Calu3 (cell line): ENCODE measurements at regions not wholly inside any gene's neighbourhood (a gene's known extent, or its start where the extent isn't known, plus 50 kb on each side); places are given as distances from the start of the nearest gene placed in this dataset.

Source experiments
- BruUV-seq: library from RNA; stranded (reverse); fragments of 400-500 nt; replicated peaks from 2 replicates; lab custom pipeline; 2021; lab: Mats Ljungman, UMichigan
- CTCF ChIA-PET: fragments of 300-600 bp; sonication (Branson Sonifier 250); formaldehyde crosslinking; loops from one replicate; lab custom pipeline; 2022; ENCODE audit warnings: antibody characterized with exemption; lab: Charles Lee
- DNase-seq: peaks from one replicate; pipeline ENCODE4 v3.0.0; 2022
- H3K27ac Mint-ChIP-seq: one replicate; pipeline ENCODE4 v1.8.0; 2022; ENCODE audit warnings: mixed read lengths; ENCODE audit not compliant: unreplicated experiment
- H3K27me3 Mint-ChIP-seq: one replicate; pipeline ENCODE4 v1.8.0; 2022; ENCODE audit warnings: mixed read lengths; ENCODE audit not compliant: unreplicated experiment
- H3K36me3 Mint-ChIP-seq: one replicate; pipeline ENCODE4 v1.8.0; 2022; ENCODE audit warnings: mild to moderate bottlenecking, moderate library complexity, mixed read lengths; ENCODE audit not compliant: insufficient read depth, unreplicated experiment
- H3K4me1 Mint-ChIP-seq: one replicate; pipeline ENCODE4 v1.8.0; 2022; ENCODE audit warnings: mild to moderate bottlenecking, low read depth, mixed read lengths; ENCODE audit not compliant: unreplicated experiment
- H3K4me3 Mint-ChIP-seq: one replicate; pipeline ENCODE4 v1.8.0; 2022; ENCODE audit warnings: mild to moderate bottlenecking, low read depth, moderate library complexity, mixed read lengths; ENCODE audit not compliant: unreplicated experiment
- H3K9me3 Mint-ChIP-seq: one replicate; pipeline ENCODE4 v1.8.0; 2022; ENCODE audit warnings: low read depth, mixed read lengths; ENCODE audit not compliant: unreplicated experiment
- intact Hi-C: fragments of 100-400 bp; cut with micrococcal nuclease; formaldehyde crosslinking; loops from one replicate; pipeline ENCODE4 v1.10.0; 2022; ENCODE audit not compliant: unreplicated experiment
- TF ChIP-seq, protein P1 (sequence below): fragments of 200-600 bp; IDR thresholded peaks from one replicate; pipeline ENCODE4 v1.8.0; 2022; ENCODE audit warnings: antibody characterized with exemption; ENCODE audit not compliant: unreplicated experiment

GRCh38 chr9:7367726-7368125, 431.9 kb downstream of the DMAC1 start:
- CTCF ChIA-PET, result no interaction called here
- Mint-ChIP-seq H3K9me3 (no peaks in the 10 kb centered on the region), H3K4me3 (no peak overlapping the region), H3K27ac (no peak overlapping the region), H3K36me3 (no peaks in the 10 kb centered on the region), H3K4me1 (no peaks in the 10 kb centered on the region), H3K27me3 (no peaks in the 10 kb centered on the region)
- intact Hi-C loops, result no loop called here
- no peak for DNase-seq
- TF ChIP-seq, protein P1, sequence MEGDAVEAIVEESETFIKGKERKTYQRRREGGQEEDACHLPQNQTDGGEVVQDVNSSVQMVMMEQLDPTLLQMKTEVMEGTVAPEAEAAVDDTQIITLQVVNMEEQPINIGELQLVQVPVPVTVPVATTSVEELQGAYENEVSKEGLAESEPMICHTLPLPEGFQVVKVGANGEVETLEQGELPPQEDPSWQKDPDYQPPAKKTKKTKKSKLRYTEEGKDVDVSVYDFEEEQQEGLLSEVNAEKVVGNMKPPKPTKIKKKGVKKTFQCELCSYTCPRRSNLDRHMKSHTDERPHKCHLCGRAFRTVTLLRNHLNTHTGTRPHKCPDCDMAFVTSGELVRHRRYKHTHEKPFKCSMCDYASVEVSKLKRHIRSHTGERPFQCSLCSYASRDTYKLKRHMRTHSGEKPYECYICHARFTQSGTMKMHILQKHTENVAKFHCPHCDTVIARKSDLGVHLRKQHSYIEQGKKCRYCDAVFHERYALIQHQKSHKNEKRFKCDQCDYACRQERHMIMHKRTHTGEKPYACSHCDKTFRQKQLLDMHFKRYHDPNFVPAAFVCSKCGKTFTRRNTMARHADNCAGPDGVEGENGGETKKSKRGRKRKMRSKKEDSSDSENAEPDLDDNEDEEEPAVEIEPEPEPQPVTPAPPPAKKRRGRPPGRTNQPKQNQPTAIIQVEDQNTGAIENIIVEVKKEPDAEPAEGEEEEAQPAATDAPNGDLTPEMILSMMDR, result no peak
- BruUV-seq, result no TSS peak

GRCh38 chr9:7366121-7366520, 433.5 kb downstream of the DMAC1 start:
- no peak overlapping the region for H3K4me3 Mint-ChIP-seq
- no peaks in the 10 kb centered on the region for H3K36me3 Mint-ChIP-seq
- H3K4me1 Mint-ChIP-seq, result no peaks in the 10 kb centered on the region
- H3K9me3 Mint-ChIP-seq, result no peaks in the 10 kb centered on the region
- DNase-seq, result no peak
- BruUV-seq, result no TSS peak
- intact Hi-C loops, result no loop called here
- TF ChIP-seq, protein P1, result no peak
- no peak overlapping the region for H3K27ac Mint-ChIP-seq
- CTCF ChIA-PET, result no interaction called here
- H3K27me3 Mint-ChIP-seq, result no peaks in the 10 kb centered on the region

DNA sequence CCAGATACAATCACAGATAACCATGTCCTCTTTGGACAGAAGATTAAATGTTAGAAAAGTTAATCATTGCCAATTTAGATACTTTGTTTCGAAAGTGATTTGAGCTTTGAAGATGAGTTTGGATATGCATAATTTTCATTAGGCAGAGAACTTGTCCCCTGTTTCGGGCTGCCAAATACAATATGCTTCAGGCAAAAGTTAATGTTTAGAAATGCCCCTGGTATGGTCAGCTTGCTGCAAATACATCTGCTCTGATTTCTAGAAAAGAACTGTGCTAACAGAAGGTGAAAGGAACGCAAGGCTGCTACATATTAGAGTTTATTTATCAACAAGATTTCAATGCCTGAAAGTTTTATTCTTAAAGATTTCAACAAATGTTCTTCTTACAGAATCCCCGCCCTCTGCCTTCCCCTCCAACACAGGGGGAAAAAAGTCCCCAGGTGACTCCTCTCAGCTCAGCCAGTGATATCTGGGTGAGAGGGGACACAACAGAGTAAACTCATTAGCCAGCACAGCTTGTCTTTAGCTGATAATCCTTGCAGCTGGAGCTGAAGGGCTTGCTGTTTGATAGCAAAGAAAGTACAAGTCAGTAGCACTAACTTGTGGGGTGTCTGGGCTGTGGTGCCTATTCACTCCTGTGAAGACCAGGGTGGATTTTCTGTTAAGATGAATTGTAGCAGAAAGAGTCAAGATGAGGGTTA, 435.7 kb downstream of the DMAC1 start:
- H3K36me3 Mint-ChIP-seq, result no peaks in the 10 kb centered on the region
- H3K4me1 Mint-ChIP-seq, result no peaks in the 10 kb centered on the region
- no TSS peak for BruUV-seq
- CTCF ChIA-PET, result no interaction called here
- no peak overlapping the region for H3K4me3 Mint-ChIP-seq
- H3K27ac Mint-ChIP-seq, result no peak overlapping the region
- TF ChIP-seq, protein P1, result no peak
- no peaks in the 10 kb centered on the region for H3K27me3 Mint-ChIP-seq
- no peaks in the 10 kb centered on the region for H3K9me3 Mint-ChIP-seq
- no peak for DNase-seq
- intact Hi-C loops, result no loop called here

DNA sequence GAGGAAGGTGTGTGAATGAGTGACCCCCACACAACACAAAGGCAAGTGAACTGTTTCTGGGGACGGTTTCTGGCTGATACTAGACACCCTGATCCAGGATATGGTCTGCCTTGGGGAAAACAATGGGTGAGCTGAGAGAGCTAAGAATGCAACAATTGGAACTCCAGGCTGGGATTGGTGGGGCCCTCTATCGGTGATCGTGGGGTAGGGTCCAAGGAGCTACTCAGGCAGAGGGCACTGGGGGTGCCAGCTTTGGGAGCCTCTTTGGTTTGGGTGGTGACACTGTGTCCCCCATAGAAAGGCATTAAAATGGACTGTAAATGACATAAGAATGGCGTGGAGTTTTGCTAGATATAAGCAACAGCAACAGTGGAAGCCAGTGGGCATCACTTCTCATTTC, 439.1 kb downstream of the DMAC1 start:
- Mint-ChIP-seq H3K4me1 (no peaks in the 10 kb centered on the region), H3K4me3 (no peak overlapping the region), H3K27me3 (no peaks in the 10 kb centered on the region), H3K36me3 (no peaks in the 10 kb centered on the region), H3K9me3 (no peaks in the 10 kb centered on the region), H3K27ac (no peak overlapping the region)
- BruUV-seq, result no TSS peak
- CTCF ChIA-PET, result no interaction called here
- TF ChIP-seq, protein P1, result no peak
- DNase-seq, result no peak
- intact Hi-C loops, result no loop called here
